ENCODE measurements at regions not wholly inside any gene's neighbourhood (a gene's known extent, or its start where the extent isn't known, plus 50 kb on each side); places are given as distances from the start of the nearest gene placed in this dataset.

DNA sequence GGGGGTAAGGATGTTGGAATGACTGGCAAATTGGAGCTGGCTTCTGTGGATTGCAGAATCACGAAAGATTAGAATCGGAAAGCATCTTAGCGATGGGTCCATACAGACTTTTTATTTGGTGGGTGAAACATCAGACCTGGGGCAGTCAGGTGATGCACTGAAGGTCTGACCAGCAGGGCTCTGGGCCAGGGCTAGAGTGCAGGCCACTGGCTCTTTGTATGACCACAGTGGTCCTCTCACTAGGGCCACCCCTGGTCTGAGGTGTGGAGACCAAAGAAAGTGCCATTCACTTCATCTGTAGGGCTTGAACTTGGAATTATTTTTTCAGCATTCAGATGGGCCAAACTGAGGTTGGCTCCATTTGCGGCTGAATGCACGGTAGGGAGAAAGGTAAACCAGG, 306.4 kb downstream of the RPS6KC1 start:
- no peak for TF ChIP-seq CTCF (IDR thresholded peaks at IDR 0.05; ENCODE audit: insufficient read depth, low read depth, low read length)
- no peak for TF ChIP-seq EZH2 (IDR thresholded peaks at IDR 0.05; ENCODE audit: insufficient read depth, low read length)
